GM23338 (cell line): ENCODE measurements at regions not wholly inside any gene's neighbourhood (a gene's known extent, or its start where the extent isn't known, plus 50 kb on each side); places are given as distances from the start of the nearest gene placed in this dataset.

Source experiments
- ATAC-seq: fragments of 200-7000 bp; cut with Tn5 transposase; 3 replicates; pipeline ENCODE4 v1.9.1; 2020
- DNase-seq: peaks from one replicate; pipeline ENCODE4 v3.0.0-alpha.2; 2015; ENCODE audit warnings: low spot score
- H2AFZ ChIP-seq: fragments of 200-600 bp; sonication (generic); 2 replicates; pipeline ENCODE4 v1.8.0; 2016; ENCODE audit warnings: antibody characterized with exemption, mild to moderate bottlenecking, moderate library complexity
- H3F3A ChIP-seq: fragments of 200-600 bp; sonication (generic); replicated peaks from 2 replicates; pipeline ENCODE4 v1.8.0; 2017; ENCODE audit warnings: antibody characterized with exemption, mixed run types, low read depth
- H3K27ac ChIP-seq: fragments of 200-600 bp; sonication (generic); 2 replicates; pipeline ENCODE4 v1.6.1; 2016; ENCODE audit warnings: low read depth
- H3K27me3 ChIP-seq: fragments of 200-600 bp; sonication (generic); 2 replicates; pipeline ENCODE4 v1.8.0; 2016; ENCODE audit warnings: mild to moderate bottlenecking, mixed run types, moderate library complexity; ENCODE audit not compliant: insufficient read depth
- H3K36me3 ChIP-seq: fragments of 200-600 bp; sonication (generic); 2 replicates; pipeline ENCODE4 v1.8.0; 2016; ENCODE audit warnings: mild to moderate bottlenecking; ENCODE audit not compliant: insufficient read depth
- H3K4me1 ChIP-seq: fragments of 200-600 bp; sonication (generic); 2 replicates; pipeline ENCODE4 v1.8.0; 2016; ENCODE audit warnings: mild to moderate bottlenecking, moderate library complexity; ENCODE audit not compliant: insufficient read depth
- H3K4me2 ChIP-seq: fragments of 200-600 bp; sonication (generic); 2 replicates; pipeline ENCODE4 v1.7.1; 2017; ENCODE audit warnings: mixed run types
- H3K4me3 ChIP-seq: fragments of 200-600 bp; sonication (generic); 2 replicates; pipeline ENCODE4 v1.6.1; 2016; ENCODE audit warnings: mixed run types
- H3K79me2 ChIP-seq: fragments of 200-600 bp; sonication (generic); replicated peaks from 2 replicates; pipeline ENCODE4 v1.8.0; 2017; ENCODE audit warnings: mild to moderate bottlenecking; ENCODE audit not compliant: insufficient read depth
- H3K9me2 ChIP-seq: fragments of 200-600 bp; sonication (generic); 2 replicates; pipeline ENCODE4 v1.8.0; 2017; ENCODE audit not compliant: insufficient read depth
- H4K20me1 ChIP-seq: fragments of 200-600 bp; sonication (generic); replicated peaks from 2 replicates; pipeline ENCODE4 v1.8.0; 2017; ENCODE audit warnings: mild to moderate bottlenecking; ENCODE audit not compliant: insufficient read depth
- H3K27ac Mint-ChIP-seq: 2 replicates; pipeline ENCODE4 v1.8.0; 2020; ENCODE audit warnings: inconsistent platforms, mild to moderate bottlenecking, moderate library complexity, mixed read lengths
- H3K27me3 Mint-ChIP-seq: 3 replicates; pipeline ENCODE4 v1.8.0; 2022; ENCODE audit warnings: low read depth, mild to moderate bottlenecking, moderate library complexity, mixed read lengths, inconsistent platforms; ENCODE audit not compliant: insufficient read depth, poor library complexity
- H3K36me3 Mint-ChIP-seq: 3 replicates; pipeline ENCODE4 v1.8.0; 2021; ENCODE audit warnings: low read depth, mild to moderate bottlenecking, inconsistent platforms, moderate library complexity, mixed read lengths
- H3K4me1 Mint-ChIP-seq: 3 replicates; pipeline ENCODE4 v1.8.0; 2020; ENCODE audit warnings: mild to moderate bottlenecking, inconsistent platforms, mixed read lengths
- H3K4me3 Mint-ChIP-seq: 3 replicates; pipeline ENCODE4 v1.8.0; 2021; ENCODE audit warnings: moderate library complexity, mild to moderate bottlenecking, inconsistent platforms, mixed read lengths
- H3K9me3 Mint-ChIP-seq: 3 replicates; pipeline ENCODE4 v1.8.0; 2020; ENCODE audit warnings: moderate library complexity, mild to moderate bottlenecking, inconsistent platforms, mixed read lengths
- CREB1 ChIP-seq: fragments of 250-450 bp; sonication (Bioruptor Pico); IDR thresholded peaks from 2 replicates; pipeline ENCODE4 v1.5.0; 2020; ENCODE audit warnings: low read depth, mild to moderate bottlenecking, moderate library complexity
- EZH2 ChIP-seq: fragments of 200-600 bp; sonication (generic); IDR thresholded peaks from one replicate; pipeline ENCODE4 v1.8.0; 2017; ENCODE audit warnings: antibody characterized with exemption, mild to moderate bottlenecking, low read depth; ENCODE audit not compliant: unreplicated experiment
- EZH2phosphoT487 ChIP-seq: fragments of 200-600 bp; sonication (generic); IDR thresholded peaks from one replicate; pipeline ENCODE4 v1.8.1; 2018; ENCODE audit warnings: antibody characterized with exemption; ENCODE audit not compliant: unreplicated experiment
- JUNB ChIP-seq: IDR thresholded peaks from one replicate; pipeline ENCODE4 v1.6.1; 2016; ENCODE audit warnings: antibody characterized with exemption; ENCODE audit not compliant: unreplicated experiment
- NANOG ChIP-seq: IDR thresholded peaks from 2 replicates; pipeline ENCODE4 v1.6.1; 2016; ENCODE audit warnings: antibody characterized with exemption, borderline replicate concordance
- POLR2AphosphoS5 ChIP-seq: IDR thresholded peaks from 2 replicates; pipeline ENCODE4 v1.6.1; 2016; ENCODE audit warnings: antibody characterized with exemption, low read depth
- STAT1 ChIP-seq: IDR thresholded peaks from one replicate; pipeline ENCODE4 v1.6.1; 2016; ENCODE audit warnings: antibody characterized with exemption; ENCODE audit not compliant: unreplicated experiment
- ZNF114 ChIP-seq: fragments of 250-450 bp; sonication (Bioruptor Pico); IDR thresholded peaks from 2 replicates; pipeline ENCODE4 v1.5.0; 2020; ENCODE audit warnings: mild to moderate bottlenecking, moderate library complexity
- TF ChIP-seq, protein P1 (sequence below): IDR thresholded peaks from one replicate; pipeline ENCODE4 v1.6.1; 2018; ENCODE audit warnings: antibody characterized with exemption; ENCODE audit not compliant: unreplicated experiment
- TF ChIP-seq, protein P2 (sequence below): fragments of 250-450 bp; sonication (Bioruptor Pico); IDR thresholded peaks from 2 replicates; pipeline ENCODE4 v1.5.0; 2020; ENCODE audit warnings: mild to moderate bottlenecking, moderate library complexity
- TF ChIP-seq, protein P3 (sequence below), 2 experiments: fragments of 200-600 bp in 1 of 2; sonication (generic) in 1 of 2; conservative IDR thresholded peaks; 2 replicates each; pipeline versions ENCODE4 v1.5.1 to v1.6.1; 2016 to 2017; ENCODE audit warnings: antibody characterized with exemption in 2 of 2, low read depth in 2 of 2, mild to moderate bottlenecking in 2 of 2, moderate library complexity in 1 of 2
- TF ChIP-seq, protein P4 (sequence below): IDR thresholded peaks from 2 replicates; pipeline ENCODE4 v1.6.1; 2016; ENCODE audit warnings: antibody characterized with exemption

DNA sequence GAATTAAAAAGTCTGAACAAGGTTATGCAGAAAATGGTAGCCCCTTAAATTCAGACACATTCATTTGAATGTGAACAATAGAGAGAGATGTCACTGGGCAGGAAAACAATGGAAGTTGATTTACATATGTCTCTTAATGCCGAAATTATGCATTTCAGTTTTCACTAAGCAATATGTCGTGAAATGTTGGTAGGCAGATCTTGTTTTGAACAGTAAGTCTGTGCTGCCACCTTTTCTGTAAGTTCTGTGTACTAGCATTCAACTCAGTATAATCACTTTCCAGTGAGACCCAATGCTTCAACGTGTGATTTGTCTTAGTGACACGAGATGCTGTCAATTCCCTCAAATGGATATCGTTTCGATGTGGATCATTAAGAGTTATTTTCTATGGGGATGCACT, 222.7 kb upstream of the VCX3A start:
- Histone ChIP-seq H3K4me3 (no peak overlapping the region), H3K9me2 (no peaks in the 10 kb centered on the region), H3F3A (no peaks in the 10 kb centered on the region), H3K4me1 (no peaks in the 10 kb centered on the region), H3K36me3 (no peaks in the 10 kb centered on the region), H3K27me3 (no peaks in the 10 kb centered on the region), H3K4me2 (no peak overlapping the region), H3K27ac (no peak overlapping the region), H2AFZ (no peak overlapping the region), H3K79me2 (no peaks in the 10 kb centered on the region), H4K20me1 (no peaks in the 10 kb centered on the region)
- no peak overlapping the region for H3K4me3 Mint-ChIP-seq
- ATAC-seq (no peak), DNase-seq (no peak)
- H3K36me3 Mint-ChIP-seq = peaks cover 8% of the 10 kb centered on the region; the same call in 2 of the 3 replicates
- H3K4me1 Mint-ChIP-seq = peaks cover 6% of the 10 kb centered on the region; the same call in 1 of the 3 replicates
- no peaks in the 10 kb centered on the region for H3K27me3 Mint-ChIP-seq
- H3K27ac Mint-ChIP-seq = no peak overlapping the region
- TF ChIP-seq JUNB = no peak
- no peak for TF ChIP-seq STAT1
- no peak for TF ChIP-seq ZNF114 (CRISPR knock-in tag)
- TF ChIP-seq, protein P1, sequence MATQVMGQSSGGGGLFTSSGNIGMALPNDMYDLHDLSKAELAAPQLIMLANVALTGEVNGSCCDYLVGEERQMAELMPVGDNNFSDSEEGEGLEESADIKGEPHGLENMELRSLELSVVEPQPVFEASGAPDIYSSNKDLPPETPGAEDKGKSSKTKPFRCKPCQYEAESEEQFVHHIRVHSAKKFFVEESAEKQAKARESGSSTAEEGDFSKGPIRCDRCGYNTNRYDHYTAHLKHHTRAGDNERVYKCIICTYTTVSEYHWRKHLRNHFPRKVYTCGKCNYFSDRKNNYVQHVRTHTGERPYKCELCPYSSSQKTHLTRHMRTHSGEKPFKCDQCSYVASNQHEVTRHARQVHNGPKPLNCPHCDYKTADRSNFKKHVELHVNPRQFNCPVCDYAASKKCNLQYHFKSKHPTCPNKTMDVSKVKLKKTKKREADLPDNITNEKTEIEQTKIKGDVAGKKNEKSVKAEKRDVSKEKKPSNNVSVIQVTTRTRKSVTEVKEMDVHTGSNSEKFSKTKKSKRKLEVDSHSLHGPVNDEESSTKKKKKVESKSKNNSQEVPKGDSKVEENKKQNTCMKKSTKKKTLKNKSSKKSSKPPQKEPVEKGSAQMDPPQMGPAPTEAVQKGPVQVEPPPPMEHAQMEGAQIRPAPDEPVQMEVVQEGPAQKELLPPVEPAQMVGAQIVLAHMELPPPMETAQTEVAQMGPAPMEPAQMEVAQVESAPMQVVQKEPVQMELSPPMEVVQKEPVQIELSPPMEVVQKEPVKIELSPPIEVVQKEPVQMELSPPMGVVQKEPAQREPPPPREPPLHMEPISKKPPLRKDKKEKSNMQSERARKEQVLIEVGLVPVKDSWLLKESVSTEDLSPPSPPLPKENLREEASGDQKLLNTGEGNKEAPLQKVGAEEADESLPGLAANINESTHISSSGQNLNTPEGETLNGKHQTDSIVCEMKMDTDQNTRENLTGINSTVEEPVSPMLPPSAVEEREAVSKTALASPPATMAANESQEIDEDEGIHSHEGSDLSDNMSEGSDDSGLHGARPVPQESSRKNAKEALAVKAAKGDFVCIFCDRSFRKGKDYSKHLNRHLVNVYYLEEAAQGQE = no peak
- TF ChIP-seq EZH2phosphoT487 = no peak
- no peak for TF ChIP-seq POLR2AphosphoS5
- TF ChIP-seq EZH2 = no peak
- TF ChIP-seq, protein P2, sequence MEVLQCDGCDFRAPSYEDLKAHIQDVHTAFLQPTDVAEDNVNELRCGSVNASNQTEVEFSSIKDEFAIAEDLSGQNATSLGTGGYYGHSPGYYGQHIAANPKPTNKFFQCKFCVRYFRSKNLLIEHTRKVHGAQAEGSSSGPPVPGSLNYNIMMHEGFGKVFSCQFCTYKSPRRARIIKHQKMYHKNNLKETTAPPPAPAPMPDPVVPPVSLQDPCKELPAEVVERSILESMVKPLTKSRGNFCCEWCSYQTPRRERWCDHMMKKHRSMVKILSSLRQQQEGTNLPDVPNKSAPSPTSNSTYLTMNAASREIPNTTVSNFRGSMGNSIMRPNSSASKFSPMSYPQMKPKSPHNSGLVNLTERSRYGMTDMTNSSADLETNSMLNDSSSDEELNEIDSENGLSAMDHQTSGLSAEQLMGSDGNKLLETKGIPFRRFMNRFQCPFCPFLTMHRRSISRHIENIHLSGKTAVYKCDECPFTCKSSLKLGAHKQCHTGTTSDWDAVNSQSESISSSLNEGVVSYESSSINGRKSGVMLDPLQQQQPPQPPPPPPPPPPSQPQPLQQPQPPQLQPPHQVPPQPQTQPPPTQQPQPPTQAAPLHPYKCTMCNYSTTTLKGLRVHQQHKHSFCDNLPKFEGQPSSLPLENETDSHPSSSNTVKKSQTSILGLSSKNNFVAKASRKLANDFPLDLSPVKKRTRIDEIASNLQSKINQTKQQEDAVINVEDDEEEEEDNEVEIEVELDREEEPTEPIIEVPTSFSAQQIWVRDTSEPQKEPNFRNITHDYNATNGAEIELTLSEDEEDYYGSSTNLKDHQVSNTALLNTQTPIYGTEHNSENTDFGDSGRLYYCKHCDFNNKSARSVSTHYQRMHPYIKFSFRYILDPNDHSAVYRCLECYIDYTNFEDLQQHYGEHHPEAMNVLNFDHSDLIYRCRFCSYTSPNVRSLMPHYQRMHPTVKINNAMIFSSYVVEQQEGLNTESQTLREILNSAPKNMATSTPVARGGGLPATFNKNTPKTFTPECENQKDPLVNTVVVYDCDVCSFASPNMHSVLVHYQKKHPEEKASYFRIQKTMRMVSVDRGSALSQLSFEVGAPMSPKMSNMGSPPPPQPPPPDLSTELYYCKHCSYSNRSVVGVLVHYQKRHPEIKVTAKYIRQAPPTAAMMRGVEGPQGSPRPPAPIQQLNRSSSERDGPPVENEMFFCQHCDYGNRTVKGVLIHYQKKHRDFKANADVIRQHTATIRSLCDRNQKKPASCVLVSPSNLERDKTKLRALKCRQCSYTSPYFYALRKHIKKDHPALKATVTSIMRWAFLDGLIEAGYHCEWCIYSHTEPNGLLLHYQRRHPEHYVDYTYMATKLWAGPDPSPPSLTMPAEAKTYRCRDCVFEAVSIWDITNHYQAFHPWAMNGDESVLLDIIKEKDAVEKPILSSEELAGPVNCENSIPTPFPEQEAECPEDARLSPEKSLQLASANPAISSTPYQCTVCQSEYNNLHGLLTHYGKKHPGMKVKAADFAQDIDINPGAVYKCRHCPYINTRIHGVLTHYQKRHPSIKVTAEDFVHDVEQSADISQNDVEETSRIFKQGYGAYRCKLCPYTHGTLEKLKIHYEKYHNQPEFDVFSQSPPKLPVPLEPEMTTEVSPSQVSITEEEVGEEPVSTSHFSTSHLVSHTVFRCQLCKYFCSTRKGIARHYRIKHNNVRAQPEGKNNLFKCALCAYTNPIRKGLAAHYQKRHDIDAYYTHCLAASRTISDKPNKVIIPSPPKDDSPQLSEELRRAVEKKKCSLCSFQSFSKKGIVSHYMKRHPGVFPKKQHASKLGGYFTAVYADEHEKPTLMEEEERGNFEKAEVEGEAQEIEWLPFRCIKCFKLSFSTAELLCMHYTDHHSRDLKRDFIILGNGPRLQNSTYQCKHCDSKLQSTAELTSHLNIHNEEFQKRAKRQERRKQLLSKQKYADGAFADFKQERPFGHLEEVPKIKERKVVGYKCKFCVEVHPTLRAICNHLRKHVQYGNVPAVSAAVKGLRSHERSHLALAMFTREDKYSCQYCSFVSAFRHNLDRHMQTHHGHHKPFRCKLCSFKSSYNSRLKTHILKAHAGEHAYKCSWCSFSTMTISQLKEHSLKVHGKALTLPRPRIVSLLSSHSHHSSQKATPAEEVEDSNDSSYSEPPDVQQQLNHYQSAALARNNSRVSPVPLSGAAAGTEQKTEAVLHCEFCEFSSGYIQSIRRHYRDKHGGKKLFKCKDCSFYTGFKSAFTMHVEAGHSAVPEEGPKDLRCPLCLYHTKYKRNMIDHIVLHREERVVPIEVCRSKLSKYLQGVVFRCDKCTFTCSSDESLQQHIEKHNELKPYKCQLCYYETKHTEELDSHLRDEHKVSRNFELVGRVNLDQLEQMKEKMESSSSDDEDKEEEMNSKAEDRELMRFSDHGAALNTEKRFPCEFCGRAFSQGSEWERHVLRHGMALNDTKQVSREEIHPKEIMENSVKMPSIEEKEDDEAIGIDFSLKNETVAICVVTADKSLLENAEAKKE (CRISPR knock-in tag) = no peak
- no peak for TF ChIP-seq NANOG
- TF ChIP-seq, protein P3, sequence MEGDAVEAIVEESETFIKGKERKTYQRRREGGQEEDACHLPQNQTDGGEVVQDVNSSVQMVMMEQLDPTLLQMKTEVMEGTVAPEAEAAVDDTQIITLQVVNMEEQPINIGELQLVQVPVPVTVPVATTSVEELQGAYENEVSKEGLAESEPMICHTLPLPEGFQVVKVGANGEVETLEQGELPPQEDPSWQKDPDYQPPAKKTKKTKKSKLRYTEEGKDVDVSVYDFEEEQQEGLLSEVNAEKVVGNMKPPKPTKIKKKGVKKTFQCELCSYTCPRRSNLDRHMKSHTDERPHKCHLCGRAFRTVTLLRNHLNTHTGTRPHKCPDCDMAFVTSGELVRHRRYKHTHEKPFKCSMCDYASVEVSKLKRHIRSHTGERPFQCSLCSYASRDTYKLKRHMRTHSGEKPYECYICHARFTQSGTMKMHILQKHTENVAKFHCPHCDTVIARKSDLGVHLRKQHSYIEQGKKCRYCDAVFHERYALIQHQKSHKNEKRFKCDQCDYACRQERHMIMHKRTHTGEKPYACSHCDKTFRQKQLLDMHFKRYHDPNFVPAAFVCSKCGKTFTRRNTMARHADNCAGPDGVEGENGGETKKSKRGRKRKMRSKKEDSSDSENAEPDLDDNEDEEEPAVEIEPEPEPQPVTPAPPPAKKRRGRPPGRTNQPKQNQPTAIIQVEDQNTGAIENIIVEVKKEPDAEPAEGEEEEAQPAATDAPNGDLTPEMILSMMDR (conservative IDR thresholded peaks at IDR 0.05; ENCODE audit: low read depth in 2 of 2) = no peak
- TF ChIP-seq, protein P4, sequence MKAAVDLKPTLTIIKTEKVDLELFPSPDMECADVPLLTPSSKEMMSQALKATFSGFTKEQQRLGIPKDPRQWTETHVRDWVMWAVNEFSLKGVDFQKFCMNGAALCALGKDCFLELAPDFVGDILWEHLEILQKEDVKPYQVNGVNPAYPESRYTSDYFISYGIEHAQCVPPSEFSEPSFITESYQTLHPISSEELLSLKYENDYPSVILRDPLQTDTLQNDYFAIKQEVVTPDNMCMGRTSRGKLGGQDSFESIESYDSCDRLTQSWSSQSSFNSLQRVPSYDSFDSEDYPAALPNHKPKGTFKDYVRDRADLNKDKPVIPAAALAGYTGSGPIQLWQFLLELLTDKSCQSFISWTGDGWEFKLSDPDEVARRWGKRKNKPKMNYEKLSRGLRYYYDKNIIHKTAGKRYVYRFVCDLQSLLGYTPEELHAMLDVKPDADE = no peak
- TF ChIP-seq CREB1 (CRISPR knock-in tag) = no peak
- peaks cover 6% of the 10 kb centered on the region; the same call in 2 of the 3 replicates for H3K9me3 Mint-ChIP-seq
